NCI-H1105 (cell line): ENCODE measurements at regions not wholly inside any gene's neighbourhood (a gene's known extent, or its start where the extent isn't known, plus 50 kb on each side); places are given as distances from the start of the nearest gene placed in this dataset.
"Not testable (repeated sequence)": the region's sequence is repeated elsewhere in the genome, so short reads cannot be mapped to it uniquely, and the experiment has no call there.

ENCODE experiments used
- DNase-seq: peaks from one replicate; lab custom pipeline; 2025; lab: John Stamatoyannopoulos, UW

DNA sequence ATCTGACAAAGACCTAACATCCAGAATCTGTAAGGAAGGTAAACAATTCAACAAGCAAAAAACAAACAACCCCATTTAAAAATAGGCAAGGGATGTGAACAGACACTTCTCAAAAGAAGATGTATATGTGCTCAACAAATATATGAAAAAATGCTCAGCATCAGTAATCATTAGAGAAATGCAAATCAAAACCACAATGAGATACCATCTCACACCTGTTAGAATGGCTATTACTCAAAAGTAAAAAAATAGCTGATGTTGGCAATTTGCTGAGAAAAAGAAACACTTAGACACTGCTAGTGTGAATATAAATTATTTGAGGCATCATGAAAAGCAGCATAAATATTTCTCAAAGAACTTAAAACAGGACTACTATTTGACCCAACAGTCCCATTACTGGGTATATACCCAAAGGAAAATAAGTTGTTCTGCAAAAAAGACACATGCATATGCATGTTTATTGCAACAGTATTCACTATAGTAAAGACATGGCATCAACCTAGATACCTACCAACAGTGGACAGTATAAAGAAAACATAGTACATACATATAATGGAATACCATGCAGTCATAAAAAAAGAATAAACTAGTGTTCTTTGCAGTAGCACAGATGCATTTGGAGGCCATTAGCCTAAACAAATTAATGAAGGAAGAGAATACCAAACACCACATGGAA lies 980.1 kb downstream of the KCNMA1 start:
- no peak for DNase-seq

GRCh38 chr10:76651154-76651553 lies 986.5 kb downstream of the KCNMA1 start:
- no peak for DNase-seq

DNA sequence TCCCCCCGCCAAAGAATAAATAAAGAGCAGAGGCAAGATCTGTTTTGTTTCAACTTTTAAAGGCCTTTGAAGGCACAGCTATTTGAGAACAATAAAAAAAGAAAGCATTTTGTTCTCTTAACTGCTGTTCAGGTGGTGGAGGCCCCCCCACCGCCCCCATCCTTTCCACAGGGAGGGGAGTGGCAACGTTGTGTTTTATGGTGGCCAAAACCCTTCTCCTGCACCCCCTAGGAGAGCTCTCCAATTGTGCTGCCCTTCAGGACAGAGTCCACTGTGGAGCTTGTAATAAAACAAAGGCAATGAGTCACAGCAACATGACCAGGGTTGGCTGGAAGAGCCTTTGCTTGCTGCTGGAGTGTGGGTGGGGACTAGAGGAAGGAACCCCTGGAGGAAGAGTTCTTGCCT lies 987.9 kb downstream of the KCNMA1 start:
- DNase-seq = no peak

DNA sequence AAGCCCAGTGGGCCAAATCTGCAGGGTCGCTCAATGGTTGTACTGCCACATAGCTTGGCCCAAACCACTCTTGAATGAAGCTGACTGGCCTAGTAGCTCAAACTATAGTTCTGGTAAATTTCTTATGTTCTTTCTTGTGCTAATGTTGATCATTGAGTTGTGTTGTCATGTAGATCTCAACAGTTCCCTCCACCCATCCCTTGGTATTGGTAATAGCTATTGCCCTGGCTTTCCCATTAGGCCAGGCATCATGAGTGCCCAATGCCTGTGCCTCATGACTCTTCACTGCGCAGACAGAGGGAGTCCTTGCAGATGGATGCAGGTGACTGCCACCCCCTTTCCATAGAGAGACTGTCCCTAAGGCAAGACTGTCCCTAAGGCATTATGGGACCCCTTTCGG lies 988.4 kb downstream of the KCNMA1 start:
- no peak for DNase-seq

DNA sequence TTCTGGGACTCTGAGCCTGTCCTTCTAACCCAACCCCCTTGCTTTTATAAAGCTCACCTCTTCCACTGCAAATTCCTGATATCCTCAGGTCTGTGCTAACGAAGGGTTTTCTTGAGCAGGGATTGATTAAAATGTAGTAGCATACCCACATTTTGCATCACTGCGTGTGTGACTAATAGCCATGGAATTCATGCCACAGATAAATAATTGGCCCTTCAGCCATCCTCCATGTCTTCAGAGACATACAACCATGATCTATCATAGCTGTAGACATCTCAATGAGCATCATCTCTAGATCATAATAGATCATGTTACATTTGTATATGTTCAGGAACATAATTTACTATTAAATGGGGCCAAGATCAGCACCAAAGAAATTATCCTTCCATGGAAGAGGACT lies 990.3 kb downstream of the KCNMA1 start:
- DNase-seq = no peak

DNA sequence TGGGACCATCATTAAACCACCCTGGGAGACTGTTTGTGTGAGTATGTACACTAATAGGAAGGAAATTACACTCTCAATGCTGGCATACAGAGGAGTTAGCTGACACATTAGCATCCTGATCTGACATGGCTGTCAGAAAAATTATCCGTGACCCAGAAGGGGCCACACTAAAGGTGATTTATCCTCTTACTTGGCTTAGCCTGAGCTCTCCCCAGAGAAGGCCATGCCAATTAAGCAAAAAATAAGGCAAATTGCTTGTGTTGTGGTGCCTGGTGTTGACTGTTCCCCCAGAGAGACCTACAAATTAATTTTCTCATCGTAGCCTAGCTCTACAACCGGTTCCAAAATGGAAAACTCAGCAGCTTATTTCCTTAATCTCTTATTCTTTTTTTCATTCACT lies 992.3 kb downstream of the KCNMA1 start:
- no peak for DNase-seq

- DNase-seq = no peak
Measured at GRCh38 chr10:76644476-76644875, 993.1 kb downstream of the KCNMA1 start.

DNA sequence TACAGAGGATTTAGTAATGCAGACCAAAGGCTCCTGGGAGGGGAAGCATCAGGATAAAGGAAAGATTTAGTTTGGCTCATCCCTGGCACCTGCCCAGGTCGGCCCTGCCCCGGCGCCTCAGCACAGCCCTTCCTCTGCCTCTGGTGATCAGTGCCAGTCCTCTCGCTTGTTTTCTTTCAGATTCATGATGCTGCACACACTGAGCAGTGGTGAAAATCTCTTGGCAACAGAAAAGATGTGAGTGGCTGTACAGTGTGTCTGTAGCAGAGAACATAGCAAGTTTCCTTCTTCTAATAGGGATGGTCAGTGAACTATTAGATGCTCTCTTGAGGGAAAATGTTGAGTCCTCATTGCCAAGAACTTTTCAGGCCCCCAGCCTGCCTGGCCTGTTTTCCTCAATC lies 994.1 kb downstream of the KCNMA1 start:
- no peak for DNase-seq

DNA sequence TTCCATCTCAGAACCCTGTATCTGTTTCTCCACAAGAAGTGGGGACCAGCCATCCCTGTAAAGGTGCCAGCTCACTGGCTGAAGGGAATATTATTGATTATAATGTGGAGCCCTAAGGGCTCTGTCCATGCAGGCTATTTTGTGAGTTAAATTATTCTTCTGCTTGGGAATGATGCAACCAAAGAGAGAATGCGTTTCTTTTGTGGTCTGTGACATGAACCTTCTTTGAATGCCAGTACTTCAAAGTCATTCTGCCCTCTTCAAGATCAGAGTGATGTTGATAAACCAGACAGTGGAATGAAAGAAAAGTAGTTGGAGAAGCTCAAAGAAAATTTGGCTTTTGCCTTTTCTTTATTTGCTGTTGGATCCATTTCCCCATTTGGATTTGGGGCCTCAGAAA lies 995.2 kb downstream of the KCNMA1 start:
- DNase-seq = no peak

GRCh38 chr10:76641215-76641614 lies 996.4 kb downstream of the KCNMA1 start:
- no peak for DNase-seq

- no peak for DNase-seq
Measured at GRCh38 chr10:76640806-76641205, 996.8 kb downstream of the KCNMA1 start.

DNA sequence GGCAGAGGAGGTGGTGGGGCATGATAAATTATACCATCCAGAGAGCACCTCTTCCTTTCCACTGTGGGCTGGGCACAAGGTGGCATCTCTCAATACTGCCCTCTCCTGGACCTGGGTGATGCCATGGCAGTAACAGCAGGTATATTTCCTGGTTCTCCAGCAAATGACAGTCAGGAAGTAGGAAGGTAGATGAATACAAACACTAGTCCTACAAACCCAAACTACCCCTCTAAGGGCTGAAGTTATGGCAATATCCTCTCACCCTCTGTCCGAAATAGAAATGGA lies 1004.9 kb downstream of the KCNMA1 start:
- peak; percentile 57 for DNase-seq

- DNase-seq = peak; percentile 24
Measured at GRCh38 chr10:76631884-76632766, 1005.5 kb downstream of the KCNMA1 start.

GRCh38 chr10:76631036-76631670 lies 1006.5 kb downstream of the KCNMA1 start:
- no peak for DNase-seq

- no peak for DNase-seq
Measured at GRCh38 chr10:76628801-76629200, 1008.8 kb downstream of the KCNMA1 start.

DNA sequence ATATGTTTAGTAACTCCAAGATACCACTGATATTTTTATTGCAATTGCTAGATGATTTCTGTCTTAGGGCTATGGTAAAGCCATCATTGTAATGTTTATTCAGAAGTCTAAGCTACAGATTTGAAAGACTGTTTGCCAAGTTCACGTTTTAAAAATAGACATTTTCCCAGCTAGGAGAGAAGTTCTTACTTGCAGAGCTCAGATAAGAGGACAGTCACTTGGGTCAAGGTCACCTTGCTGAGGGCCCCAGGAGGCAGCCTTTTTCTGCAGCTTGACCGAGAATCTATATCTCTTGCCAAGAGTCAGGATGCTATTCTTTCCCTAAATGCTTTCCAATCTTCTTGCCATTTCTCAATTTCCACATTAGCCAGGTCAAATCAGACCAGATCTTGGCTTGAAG lies 1011.2 kb downstream of the KCNMA1 start:
- DNase-seq = no peak

DNA sequence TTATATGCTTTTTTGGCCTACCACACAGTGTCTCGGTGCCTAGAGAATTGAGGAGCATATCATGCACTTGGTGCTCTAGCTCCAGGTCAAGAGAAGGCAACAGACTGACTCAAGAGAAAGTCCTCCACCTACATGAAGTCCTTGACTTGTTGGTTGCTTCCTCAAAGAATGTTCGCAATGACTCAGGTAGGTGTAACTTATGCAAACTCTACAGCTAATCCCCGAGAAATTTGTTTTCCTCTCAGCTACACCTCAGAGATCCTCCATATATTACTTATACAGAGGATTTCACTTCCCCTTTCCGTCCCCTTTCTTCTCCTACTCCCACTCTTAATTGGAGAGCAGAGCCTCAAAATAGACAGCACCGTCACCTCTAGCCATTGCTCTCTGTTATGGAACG lies 1013.1 kb downstream of the KCNMA1 start:
- no peak for DNase-seq

DNA sequence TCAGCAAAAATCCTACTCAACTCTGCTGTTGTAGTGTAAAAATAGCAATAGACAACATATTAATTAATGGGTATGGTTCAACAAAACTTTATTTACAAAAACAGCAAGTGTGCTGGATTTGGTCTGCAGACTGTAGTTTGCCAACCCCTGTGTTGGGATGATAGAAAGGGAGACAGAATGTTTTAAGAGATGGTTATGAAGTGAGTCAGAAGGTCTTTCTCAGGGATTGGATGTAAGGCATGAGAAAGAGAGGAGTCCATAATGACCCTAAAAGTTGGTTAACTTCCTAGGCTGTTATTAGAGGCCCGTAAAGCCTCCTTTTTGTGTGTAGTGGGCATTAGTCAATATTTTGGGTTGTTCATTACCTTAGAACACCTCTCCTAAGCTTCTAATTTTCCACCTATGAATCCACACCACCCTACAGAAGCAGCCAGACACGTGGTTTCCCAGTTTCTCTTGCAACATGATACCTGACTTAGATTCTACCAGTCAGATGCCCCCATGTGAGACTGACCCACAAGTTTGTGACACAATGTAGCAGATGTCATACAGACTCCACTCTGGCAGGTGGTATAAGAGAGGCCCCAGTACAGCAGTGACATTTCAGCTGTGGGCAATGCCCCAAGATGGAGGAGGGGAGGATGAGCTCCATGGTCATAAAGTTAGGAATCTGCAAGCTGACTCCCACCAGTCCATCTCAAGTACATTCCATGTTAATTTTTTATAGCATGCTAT lies 1015.6 kb downstream of the KCNMA1 start:
- no peak for DNase-seq

DNA sequence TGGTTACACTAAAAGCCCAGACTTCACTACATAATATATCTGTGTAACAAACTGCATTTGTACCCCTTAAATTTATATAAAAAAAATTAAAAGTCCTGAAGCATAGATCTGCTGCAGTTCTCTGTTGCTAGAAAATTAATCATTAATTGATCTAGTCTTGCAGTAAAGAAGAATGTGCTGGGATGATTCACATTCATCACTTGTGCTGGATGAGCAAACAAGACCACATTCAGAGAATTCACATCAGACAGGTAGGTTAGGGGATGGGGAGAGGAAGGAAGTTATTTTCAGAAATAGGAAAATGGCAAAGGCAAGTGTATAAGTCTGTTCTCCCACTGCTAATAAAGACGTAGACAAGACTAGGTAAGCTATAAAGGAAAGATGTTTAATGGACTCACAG lies 1019.0 kb downstream of the KCNMA1 start:
- no peak for DNase-seq

DNA sequence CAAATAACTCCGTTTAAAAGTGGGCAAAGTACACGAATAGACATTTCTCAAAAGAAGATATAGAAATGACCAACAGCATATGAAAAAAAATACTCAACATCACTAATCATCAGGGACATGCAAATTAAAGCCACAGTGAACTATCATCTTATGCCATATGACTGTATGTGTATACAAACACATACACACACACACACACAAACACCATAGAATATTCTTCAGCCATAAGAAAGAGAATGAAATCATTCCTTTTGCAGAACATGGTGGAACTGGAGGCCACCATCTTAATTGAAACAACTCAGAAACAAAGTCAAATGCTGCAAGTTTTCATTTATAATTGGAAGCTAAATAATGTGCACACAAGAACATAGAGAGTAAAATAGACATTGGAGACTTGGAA lies 1019.4 kb downstream of the KCNMA1 start:
- no peak for DNase-seq

DNA sequence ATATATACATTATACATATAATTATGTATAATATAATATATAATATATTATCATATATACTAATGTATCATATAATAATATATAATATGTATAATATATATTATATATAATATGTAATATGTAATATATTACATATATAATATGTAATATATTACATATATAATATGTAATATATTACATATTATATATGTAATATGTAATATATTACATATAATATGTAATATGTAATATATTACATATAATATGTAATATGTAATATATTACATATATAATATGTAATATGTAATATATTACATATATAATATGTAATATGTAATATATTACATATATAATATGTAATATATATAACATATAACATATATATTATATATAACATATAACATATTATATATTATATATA lies 1020.9 kb downstream of the KCNMA1 start:
- DNase-seq = not testable (repeated sequence)

DNA sequence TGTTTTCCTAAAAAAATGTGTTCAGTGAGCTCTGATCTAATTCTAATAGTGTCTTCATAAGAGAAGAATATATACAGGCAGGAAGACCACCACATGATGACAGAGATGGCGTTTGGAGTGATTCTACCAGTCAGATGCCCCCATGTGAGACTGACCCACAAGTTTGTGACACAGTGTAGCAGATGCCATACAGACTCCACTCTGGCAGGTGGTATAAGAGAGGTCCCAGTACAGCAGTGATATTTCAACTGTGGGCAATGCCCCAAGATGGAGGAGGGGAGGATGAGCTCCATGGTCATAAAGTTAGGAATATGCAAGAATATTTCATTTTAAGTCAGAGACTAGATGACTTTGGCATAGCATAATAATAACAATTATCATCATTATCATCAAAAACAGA lies 1022.6 kb downstream of the KCNMA1 start:
- no peak for DNase-seq
